Brain microvascular endothelial cell (primary cell): ENCODE measurements at regions not wholly inside any gene's neighbourhood (a gene's known extent, or its start where the extent isn't known, plus 50 kb on each side); places are given as distances from the start of the nearest gene placed in this dataset.

Source experiments
- DNase-seq: peaks from one replicate; pipeline ENCODE4 v3.0.0-alpha.2; 2020
- H3K27ac ChIP-seq: fragments of 250-450 bp; sonication (Bioruptor Pico); 2 replicates; pipeline ENCODE4 v1.5.1; 2020; ENCODE audit warnings: mild to moderate bottlenecking, moderate library complexity
- H3K27me3 ChIP-seq: fragments of 250-450 bp; sonication (Bioruptor Pico); replicated peaks from 2 replicates; pipeline ENCODE4 v1.5.1; 2020; ENCODE audit warnings: mild to moderate bottlenecking
- H3K36me3 ChIP-seq: fragments of 250-450 bp; sonication (Bioruptor Pico); replicated peaks from 2 replicates; pipeline ENCODE4 v1.5.1; 2020; ENCODE audit warnings: mild to moderate bottlenecking
- H3K4me3 ChIP-seq: 2 replicates; pipeline ENCODE4 v1.5.1; 2011; ENCODE audit warnings: low read depth, mild to moderate bottlenecking, control low read depth, low read length, moderate library complexity
- in situ Hi-C: cut with HindIII; loops from 2 replicates; pipeline ENCODE4 v1.10.0; 2017; ENCODE audit warnings: low sequenced_read_pairs, low pct_ligation_motif_present
- TF ChIP-seq, protein P1 (sequence below): IDR thresholded peaks from 2 replicates; pipeline ENCODE4 v1.5.1; 2011; ENCODE audit warnings: low read depth, mild to moderate bottlenecking, moderate library complexity, low read length, control low read depth, inconsistent platforms; ENCODE audit errors: missing control alignments

DNA sequence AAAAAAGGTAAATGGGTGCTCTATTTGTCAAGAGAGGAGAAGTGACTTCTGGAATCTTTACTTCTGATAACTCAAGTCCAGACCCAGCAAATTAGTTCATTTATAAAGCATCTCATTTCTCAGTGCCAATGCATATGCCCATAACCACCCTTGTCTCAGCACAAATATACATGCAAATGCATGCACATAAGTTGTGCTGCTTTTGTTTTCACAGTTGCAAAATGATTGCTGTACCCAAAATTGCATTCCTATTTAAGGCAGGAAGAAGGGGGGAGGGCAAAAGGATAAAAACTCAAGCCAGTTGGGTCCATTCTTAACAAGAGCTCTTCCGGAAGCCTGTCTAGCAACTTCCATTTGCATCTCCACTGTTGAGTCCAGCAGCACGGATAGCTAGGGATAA is 61.3 kb upstream of the FAM20A start:
- H3K36me3 ChIP-seq: no peaks in the 10 kb centered on the region
- in situ Hi-C loops: no loop called here
- H3K27me3 ChIP-seq: no peaks in the 10 kb centered on the region
- DNase-seq: no peak
- no peak overlapping the region for H3K27ac ChIP-seq
- TF ChIP-seq, protein P1, sequence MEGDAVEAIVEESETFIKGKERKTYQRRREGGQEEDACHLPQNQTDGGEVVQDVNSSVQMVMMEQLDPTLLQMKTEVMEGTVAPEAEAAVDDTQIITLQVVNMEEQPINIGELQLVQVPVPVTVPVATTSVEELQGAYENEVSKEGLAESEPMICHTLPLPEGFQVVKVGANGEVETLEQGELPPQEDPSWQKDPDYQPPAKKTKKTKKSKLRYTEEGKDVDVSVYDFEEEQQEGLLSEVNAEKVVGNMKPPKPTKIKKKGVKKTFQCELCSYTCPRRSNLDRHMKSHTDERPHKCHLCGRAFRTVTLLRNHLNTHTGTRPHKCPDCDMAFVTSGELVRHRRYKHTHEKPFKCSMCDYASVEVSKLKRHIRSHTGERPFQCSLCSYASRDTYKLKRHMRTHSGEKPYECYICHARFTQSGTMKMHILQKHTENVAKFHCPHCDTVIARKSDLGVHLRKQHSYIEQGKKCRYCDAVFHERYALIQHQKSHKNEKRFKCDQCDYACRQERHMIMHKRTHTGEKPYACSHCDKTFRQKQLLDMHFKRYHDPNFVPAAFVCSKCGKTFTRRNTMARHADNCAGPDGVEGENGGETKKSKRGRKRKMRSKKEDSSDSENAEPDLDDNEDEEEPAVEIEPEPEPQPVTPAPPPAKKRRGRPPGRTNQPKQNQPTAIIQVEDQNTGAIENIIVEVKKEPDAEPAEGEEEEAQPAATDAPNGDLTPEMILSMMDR: no peak
- no peak overlapping the region for H3K4me3 ChIP-seq

DNA sequence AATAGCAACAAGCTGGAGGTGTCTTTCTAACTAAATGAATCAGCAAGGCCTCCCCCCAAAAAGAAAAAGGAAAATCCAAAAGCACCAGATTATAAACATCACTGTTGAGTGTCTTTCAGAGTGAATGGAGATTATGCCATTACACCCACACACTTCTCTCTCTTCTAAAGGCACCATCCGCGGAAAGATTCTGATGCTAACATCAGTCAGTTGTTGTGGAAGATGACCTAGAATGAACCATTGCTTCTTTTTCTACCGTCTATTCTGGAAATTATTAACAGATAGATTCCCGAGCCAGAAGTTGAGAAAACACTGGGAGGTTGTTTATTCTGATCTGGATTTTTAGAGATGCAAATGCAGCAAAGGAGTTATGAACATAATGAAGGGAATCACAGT is 60.9 kb upstream of the FAM20A start:
- Histone ChIP-seq H3K27ac (no peak overlapping the region), H3K27me3 (no peaks in the 10 kb centered on the region), H3K4me3 (no peak overlapping the region), H3K36me3 (no peaks in the 10 kb centered on the region)
- in situ Hi-C loops: no loop called here
- TF ChIP-seq, protein P1: no peak
- DNase-seq: no peak

- H3K36me3 ChIP-seq: no peaks in the 10 kb centered on the region
- no peak for DNase-seq
- H3K27me3 ChIP-seq: no peaks in the 10 kb centered on the region
- H3K27ac ChIP-seq: no peak overlapping the region
- H3K4me3 ChIP-seq: no peak overlapping the region
- TF ChIP-seq, protein P1: no peak
- in situ Hi-C loops: no loop called here
Observed at GRCh38 chr17:68661265-68662036, 60.3 kb upstream of the FAM20A start.

DNA sequence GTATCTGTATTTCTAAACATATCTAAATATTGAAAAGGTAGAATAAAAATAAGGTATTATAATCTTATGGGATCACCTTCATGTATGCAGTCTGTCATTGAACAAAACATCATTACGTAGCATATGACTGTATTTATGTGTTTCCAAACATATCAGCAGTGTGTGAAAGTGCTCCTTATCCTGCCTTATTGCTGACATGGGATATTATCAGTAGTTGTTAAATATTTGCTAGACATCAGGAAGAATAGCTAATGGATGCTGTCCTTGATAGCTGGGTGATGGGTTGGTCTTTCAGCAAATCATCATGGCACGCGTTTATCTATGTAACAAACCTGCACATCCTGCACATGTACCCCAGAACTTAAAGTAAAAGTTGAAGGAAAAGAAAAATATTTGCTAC is 59.1 kb upstream of the FAM20A start:
- H3K27me3 ChIP-seq: no peaks in the 10 kb centered on the region
- TF ChIP-seq, protein P1: no peak
- in situ Hi-C loops: no loop called here
- no peak overlapping the region for H3K27ac ChIP-seq
- no peaks in the 10 kb centered on the region for H3K36me3 ChIP-seq
- no peak for DNase-seq
- H3K4me3 ChIP-seq: no peak overlapping the region

DNA sequence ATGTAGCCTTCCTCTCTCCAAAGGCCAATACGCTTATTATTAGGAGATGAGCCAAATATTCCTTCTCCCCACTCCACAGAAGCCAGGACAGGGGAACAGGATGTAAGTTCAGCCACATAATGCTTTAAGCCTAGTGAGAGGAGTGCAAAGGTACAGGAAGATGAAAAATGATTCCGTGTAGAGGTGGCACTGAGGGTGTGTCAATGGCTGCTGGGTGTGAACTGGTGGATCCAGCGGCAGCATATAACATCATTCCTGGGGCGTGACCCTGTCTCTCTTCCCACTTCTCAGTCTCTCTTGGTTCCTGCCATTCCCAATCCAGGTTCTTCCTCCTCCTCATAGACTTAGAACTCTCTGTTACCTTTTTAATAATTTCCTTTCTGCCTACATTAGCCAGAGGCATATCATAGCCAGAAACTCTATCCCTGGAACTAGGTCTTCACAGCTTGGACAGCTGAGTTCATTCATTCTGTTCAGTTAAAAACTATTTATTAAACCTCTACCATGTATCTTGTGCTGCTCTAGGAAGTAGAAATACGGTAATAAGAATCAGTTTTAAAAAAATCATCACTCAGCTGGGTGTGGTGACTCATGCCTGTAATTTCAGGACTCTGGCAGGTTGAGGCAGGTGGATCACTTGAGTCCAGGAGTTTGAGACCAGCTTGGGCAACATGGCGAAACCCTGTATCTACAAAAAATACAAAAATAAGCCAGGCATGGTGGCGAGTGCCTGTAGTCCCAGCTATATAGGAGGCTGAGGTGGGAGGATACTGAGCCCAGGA is 58.0 kb upstream of the FAM20A start:
- in situ Hi-C loops: no loop called here
- H3K27me3 ChIP-seq: no peaks in the 10 kb centered on the region
- no peaks in the 10 kb centered on the region for H3K36me3 ChIP-seq
- no peak overlapping the region for H3K27ac ChIP-seq
- TF ChIP-seq, protein P1: no peak
- H3K4me3 ChIP-seq: no peak overlapping the region
- DNase-seq: no peak
